Astrocyte (in vitro differentiated cells and primary cell): ENCODE measurements at regions not wholly inside any gene's neighbourhood (a gene's known extent, or its start where the extent isn't known, plus 50 kb on each side); places are given as distances from the start of the nearest gene placed in this dataset.
"Not testable (repeated sequence)": the region's sequence is repeated elsewhere in the genome, so short reads cannot be mapped to it uniquely, and the experiment has no call there.

Experiments
- EZH2 ChIP-seq: IDR thresholded peaks from 2 replicates; pipeline ENCODE4 v1.6.1; 2012; ENCODE audit warnings: mild to moderate bottlenecking, low read length, inconsistent platforms; ENCODE audit not compliant: insufficient read depth
- TF ChIP-seq, protein P1 (sequence below): IDR thresholded peaks from 2 replicates; pipeline ENCODE4 v1.5.1; 2011; ENCODE audit warnings: low read depth, mild to moderate bottlenecking, inconsistent platforms, low read length, moderate library complexity; ENCODE audit not compliant: insufficient read depth

DNA sequence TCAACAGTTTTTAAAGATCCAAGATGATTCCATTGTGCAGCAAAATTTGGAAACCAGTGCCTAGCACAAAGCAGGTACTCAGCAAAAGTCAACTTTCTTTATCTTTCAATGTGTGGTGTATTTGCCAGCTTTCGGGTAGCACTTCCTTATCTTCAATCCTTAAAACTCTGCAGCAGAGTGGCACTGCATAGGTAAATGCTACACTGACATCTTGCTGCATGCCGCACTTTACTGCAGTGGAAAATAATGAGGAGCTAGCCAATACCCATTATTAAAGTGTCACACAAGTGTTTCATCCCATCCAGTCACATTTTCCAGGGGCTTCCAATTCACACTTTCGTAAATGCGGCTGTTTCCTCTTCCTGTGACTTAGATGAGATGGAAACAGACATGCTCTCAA lies 401.7 kb upstream of the SPATA31A3 start:
- TF ChIP-seq, protein P1, sequence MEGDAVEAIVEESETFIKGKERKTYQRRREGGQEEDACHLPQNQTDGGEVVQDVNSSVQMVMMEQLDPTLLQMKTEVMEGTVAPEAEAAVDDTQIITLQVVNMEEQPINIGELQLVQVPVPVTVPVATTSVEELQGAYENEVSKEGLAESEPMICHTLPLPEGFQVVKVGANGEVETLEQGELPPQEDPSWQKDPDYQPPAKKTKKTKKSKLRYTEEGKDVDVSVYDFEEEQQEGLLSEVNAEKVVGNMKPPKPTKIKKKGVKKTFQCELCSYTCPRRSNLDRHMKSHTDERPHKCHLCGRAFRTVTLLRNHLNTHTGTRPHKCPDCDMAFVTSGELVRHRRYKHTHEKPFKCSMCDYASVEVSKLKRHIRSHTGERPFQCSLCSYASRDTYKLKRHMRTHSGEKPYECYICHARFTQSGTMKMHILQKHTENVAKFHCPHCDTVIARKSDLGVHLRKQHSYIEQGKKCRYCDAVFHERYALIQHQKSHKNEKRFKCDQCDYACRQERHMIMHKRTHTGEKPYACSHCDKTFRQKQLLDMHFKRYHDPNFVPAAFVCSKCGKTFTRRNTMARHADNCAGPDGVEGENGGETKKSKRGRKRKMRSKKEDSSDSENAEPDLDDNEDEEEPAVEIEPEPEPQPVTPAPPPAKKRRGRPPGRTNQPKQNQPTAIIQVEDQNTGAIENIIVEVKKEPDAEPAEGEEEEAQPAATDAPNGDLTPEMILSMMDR = not testable (repeated sequence)
- TF ChIP-seq EZH2 = not testable (repeated sequence)
